C1 segment of cervical spinal cord (tissue), 14 donors: ENCODE measurements at regions not wholly inside any gene's neighbourhood (a gene's known extent, or its start where the extent isn't known, plus 50 kb on each side); places are given as distances from the start of the nearest gene placed in this dataset.

Experiments used
- DNase-seq, 14 donors: peaks; one replicate each; lab custom pipeline; 2025; lab: John Stamatoyannopoulos, UW

DNA sequence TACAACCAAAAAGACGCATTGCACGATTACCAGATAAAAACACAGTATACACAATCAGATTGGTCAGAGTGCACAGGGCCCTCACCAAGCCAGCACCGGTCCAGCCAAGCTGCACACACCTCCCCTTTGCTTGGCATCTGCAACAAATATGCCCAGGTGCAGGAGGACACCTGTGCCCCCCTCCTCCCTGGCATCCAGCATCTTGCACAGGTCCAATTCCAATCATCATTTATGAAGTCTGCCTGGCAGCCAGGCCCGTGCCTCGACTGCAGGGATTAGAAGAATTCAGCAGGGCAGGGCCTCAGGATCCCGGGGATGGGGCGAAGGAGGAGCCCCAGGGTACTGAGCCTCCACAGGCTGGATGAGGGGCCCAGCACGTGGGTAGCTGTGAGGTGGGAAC lies 302.1 kb downstream of the CTTN start:
- DNase-seq: no peak

DNA sequence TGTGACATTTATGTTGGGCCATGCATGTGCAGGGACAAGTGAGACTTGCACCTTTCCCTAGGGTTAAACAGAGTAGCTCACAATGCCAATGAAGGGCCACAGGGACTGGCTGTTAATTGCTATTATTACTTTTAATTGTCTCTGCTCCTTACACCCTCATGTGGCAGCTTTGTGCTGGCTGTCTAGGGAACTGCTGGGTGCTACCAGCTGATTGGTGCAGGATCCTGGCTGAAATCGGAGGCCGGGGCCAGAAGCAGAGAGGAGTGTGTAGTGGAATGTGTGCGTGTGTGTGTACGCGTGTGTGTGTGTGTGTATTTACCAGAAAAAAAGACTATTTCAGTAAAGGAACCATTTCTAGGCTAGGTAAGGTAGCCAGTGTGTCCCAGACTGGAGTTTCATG lies 302.5 kb downstream of the CTTN start:
- DNase-seq: no peak

DNA sequence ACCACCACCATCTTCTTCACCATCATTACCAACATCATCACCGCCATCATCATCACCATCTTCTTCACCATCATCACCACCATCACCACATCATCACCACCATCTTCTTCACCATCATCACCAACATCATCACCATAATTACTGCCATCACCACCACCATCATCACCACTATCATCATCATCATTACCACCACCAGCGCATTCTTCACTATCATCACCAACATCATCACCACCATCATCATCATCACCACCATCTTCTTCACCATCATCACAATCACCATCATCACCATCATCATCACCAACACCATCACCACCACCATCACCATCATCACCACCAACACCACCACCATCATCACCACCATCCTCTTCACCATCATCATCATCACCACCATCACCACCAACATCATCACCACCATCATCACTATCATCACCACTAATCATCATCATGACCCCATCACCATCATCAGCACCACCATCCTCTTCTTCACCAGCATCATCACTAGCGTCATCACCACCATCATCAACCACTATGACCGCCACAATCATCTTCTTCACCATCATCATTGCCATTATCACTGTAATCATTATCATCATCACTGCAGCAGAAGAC lies 303.8 kb downstream of the CTTN start:
- no peak for DNase-seq

DNA sequence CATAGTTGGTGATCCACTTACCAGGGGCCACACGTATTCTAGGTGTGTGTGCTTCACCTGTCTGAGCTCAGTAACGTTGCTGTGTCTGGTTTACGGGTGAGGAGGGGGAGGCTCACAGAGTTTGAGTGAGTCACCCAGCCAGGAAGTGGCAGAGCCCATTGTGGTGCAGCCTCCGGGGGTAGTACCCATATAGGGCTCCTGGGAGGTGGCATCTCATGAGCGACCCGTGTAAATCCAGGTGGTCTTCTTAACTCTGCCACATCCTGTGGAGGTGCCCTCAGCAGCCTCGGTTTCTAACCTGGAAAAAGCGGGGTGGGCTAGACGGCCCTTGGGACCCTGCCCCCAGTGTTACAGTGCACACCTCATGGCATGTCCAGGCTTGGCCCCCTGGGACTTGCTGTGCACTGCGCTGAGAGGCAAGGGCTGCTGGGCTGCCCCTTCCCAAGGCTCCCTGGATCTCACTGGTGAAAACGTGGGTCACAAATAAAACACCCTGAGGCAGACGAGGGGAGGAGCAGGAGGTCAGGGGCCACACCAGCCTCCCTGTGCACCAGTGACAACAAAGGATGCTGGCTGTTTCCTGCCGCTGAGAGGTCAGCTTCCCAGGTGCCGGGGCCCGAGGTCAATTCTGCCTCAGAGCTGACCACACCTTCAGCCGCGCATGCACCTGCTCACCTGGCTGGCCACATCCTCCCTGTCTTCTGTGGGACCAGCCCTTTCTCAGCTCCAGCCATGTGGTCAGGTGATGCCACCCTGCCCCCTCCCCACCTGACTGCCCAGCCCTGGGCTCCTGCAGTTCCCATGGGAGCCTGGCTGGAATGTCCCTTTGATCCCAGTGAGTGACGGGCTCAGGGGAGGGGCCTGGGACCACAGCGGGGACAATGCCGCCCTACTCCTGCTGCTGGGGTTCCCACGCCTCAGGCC lies 305.1 kb downstream of the CTTN start:
- DNase-seq: no peak

DNA sequence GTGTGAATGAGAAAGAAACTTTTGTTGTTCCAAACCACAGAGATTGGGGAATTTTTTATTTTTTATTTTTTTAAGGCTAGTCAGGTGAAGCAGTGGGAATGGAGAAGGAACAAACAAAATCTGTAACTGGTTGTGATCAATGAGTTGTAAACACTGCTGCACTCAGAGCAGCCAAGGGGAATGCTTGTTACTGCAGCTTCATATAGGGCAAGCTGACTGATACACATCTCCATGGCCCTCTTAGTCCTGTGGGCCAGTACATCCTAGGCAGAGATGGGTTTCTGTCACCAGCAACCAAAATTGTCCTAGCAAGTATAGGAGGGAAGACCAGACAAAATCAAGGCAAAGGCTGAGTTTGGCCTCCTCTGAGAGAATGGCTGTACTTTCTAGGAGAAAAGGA lies 306.8 kb downstream of the CTTN start:
- no peak for DNase-seq

DNA sequence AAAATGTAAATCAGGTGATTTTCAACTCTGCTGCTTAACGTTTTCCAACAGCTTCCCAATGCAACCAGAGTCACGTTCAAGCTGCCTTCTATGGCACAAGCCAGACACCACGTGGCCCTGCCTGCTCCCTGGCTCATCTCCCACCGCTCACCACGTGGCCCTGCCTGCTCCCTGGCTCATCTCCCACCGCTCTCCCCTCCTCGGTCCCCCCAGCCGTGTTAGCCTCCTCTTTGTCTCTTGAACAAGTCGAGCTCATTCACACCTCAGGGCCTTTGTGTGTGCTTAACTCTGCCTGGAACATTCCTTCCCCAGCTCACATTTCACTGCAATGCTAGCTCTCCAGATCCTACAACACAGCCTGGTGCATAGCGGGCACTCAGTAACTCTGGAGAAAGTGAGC lies 307.6 kb downstream of the CTTN start:
- DNase-seq: no peak

DNA sequence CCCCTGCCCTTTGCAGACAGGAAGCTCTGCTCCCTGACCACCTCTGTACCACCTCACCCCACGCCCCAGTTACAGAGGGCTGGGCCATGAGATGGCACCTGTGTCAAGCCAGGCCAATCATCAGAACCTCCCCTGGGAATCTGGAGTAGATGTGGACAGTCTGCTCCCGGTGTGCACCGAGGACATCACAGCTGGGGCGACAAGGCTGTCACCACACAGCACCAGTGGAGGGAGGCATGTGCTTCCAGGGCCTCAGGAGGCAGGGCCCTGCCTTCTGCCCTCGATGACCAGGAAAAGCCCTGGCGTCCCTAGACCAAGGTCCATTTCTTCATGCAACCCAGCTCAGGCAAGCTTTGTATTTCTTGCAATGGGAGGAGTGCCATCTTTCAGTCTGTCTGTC lies 309.5 kb downstream of the CTTN start:
- DNase-seq: no peak

DNA sequence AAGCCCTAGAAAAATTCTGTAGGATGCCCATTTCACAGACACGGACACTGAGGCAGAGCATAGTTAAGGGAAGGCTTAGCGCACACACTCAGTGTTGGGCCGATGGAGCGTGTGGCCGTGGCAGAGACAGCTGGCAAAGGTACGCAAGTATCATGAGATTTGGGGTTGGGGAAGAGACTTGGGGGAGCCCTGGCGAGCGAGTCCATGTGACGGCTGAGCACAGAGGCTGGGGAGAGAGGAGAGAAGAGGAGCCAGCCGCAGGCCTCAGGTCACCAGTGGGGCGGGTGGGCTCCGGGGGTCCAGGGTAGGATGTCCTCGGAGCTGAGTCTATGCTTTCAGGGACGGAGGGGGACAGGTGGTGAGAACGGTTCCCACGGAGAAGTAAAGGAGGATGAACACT lies 311.3 kb downstream of the CTTN start:
- DNase-seq: no peak

DNA sequence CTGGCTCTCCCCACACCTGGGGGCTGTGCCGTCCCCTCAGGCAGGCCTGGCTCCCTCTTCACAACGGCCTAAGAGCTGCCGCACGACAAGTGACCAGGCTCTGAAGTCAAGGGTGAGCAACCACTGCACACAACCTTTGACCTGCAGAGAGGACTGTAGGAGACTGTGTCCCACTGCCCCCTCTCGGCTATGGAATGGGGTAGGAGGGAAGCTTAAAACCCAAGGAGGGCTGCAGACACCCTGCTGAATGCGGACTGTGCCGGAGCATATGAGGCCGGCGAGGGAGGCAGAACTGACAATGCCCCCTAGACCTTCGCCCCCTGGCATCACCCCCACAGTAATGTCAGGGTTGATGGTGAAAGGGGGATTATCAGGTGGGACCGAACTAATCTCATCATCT lies 311.9 kb downstream of the CTTN start:
- DNase-seq: no peak

DNA sequence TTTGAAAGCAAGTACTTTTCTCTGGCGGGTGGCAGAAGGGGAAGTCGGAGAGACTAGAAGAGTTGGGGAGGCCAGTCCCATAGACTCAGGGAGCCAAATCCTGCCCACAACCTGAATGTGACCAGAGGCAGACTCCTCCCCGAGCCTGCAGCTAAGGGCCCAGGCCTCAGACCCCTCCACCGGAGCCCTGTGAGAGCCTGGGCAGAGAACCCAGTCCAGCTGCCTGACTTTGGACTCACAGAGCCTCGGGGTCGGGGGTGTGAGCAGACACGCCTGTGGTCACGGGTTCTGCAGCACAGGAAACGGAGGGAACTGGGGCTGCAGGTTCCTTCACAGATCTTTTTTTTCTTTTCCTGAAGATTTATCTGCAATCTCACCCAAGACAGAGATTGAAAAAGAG lies 312.3 kb downstream of the CTTN start:
- no peak for DNase-seq

DNA sequence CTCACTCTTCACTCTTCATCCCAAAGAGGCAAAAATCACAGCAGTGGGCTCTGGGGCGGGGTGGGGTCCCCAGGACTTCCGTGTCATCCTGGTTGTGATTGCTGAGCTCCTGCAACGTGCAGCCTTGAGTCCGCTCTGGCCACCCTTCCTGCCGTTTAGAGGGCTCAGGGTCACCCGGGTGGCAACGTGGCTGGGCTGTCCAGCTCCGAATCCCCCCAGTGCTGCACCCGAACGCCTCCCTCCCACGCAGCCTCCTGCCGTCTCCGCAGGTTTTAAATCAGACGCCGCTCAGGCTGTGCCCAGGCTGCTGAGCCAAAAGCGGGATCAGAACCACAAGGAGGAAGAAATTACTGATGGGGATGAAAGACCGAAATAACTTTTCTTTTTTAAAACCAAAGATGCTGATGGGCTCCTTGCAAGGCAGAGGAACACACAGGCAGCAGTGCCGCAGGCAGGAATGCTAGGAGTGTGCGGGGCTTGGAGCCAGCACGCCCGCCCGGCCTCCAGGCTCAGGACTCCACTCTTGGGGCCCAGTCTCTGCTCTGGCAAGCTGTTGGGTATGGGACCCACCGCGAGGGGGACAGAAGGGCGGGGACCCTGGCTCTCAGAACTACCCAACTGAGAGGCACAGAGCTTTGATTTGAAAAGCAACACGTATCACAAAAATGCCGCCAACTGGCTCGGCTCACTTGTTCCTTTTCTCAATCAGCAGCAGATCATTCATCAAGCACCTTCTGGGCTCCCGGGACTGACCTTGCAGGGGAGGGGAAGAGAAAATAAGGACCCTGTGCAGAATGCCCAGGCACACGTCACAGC lies 313.0 kb downstream of the CTTN start:
- no peak for DNase-seq

DNA sequence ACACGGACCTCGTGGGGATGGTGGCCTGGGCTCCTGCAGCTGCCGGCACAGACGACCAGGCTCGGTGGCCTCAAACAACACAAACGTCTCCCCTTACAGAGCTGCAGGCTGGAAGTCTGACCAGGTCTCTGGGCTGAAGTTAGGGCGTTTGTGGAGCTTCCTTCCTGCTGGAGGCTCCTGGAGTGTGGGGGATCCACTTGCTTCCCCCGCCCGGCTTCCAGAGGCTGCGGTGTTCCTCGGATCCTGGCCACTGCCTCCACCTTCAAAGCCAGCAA lies 313.5 kb downstream of the CTTN start:
- no peak for DNase-seq

DNA sequence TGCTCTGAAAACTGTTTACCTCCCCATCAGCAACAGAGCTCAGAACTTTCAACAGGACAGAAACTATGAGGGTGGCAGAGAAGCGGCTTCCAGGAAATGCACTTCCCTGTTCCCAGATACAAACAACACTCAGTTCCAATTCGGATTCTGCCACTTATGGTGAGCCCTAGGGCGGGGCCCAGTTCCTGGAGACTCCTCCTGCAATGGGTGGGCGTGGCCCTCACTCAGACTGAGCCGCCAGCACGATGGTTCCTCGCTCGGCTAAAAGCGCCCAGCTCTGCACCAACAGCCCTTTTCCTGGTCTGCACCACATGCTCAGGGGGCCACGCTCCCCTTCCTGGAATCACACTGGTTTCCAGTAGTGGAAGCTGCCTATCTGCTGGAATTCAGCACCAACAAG lies 314.1 kb downstream of the CTTN start:
- DNase-seq: no peak

DNA sequence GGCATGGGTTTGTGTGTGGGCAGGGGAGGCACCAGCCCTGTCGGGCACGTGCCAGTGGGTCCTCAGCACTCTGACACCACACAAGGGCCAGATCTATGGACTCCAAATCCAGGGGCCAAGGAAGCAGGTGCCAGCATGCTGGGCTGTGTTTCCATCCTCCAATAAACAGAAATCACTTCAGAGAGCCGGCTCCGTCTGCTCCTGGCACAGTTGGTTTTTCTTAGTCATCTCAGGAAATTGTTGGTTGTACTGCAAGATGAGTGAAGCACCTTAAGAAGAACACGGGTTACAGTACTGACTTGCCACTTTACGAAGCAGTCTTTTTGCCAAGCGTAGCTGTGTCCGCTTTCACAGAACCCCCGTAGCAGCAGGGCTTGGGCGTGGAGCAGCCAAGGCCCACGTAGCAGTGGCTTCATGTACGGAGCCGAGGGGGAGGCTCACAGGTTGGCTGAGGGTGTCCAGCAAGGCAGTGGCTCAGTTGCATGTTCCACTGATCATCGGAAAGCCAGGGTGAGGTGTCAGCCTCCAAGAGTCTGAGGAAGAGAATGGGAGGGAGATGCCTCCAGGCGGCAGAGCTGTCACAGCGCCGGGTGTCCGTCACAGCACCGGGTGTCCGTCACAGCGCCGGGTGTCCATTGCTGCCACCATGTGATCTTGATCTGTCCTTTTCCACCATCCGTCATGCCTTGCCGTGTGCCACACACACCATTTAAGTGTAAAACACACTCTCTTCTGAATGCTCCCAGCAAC lies 314.9 kb downstream of the CTTN start:
- DNase-seq: no peak

DNA sequence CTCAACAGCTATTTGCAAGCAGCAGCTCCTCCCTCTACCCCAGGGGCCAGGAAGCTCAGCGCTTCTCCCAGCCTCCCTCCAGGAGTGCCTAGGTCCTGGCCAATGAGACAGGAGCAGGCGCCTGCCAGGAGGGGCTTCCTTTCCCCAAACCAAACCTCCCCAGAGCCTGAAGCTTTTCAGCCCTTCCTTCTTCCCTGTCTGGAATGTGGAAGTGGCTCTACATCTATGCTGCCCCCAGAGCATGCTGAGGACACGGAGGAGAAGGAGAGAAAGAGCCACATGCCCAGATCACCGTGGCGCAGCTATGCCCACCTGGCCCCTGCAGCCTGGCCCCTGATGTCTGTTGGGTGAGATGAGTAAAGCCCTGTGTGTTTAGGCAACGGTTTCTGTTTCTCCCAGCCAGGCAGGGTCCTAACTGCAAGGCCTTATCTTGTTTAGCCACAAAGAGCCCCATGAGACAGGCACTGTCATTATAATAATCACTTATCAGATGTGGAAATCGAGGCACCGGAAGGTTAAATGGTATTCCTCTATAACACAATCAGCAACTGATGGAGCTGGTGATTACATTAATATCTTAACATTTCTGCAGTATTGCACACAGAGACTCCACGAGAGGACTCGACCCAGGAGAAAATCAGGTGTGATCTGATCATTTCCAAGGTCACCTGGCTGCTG lies 315.8 kb downstream of the CTTN start:
- no peak for DNase-seq

DNA sequence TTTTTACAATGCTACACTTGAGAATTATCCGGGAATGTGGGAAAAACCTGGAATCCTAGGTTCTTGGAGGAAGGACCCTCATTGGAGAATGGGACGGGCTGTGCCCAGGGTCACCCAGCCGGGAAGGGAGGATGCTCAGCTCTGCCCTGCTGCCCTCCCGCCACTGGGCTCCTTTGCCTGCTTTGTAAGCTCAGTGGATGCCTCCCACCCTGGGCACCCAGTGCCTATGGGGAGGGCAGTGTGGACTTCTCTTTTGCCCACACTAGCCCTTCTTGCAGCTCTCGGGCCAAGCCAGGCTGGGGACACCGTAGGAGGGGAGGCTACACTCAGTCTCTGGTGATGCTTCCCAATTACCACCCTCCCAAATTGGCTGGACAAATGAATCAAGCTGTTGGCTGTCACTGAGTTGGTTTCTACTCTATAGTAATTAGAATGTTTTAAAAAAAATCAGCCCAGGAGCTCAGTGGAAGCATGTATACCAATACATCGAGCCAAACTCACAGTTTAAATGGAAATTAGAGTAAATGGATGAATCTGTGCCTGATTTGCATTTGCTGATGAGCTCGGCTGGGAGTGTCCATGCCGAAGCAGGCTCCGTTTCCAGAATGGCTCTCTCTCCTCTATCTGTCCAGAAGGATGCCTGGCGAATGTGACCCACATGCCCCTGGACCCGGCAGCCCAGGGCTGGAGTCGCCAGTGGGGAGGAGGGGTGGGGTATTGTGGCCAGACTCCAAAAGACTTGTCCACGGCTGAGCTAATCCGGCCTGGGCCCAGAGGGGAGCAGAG lies 317.0 kb downstream of the CTTN start:
- DNase-seq: no peak

DNA sequence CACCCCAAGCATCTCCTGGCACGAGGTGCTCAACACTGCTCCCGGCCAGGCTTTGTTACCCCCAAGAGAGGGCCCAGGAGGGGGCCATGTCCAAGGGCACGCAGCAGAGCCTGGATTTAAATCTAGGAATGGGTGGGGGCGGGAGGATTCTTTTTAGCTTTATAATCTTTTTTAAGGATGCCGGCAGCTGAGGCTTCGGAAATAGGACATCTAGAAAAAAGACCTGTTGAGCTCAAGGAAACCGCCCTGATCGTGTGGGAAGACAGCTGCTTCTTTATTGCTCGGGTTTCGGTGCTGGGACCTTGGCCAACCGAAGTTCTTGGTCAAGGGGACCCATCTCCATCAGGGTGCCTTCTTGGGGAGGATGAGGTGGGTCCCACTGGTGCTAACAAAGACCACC lies 317.9 kb downstream of the CTTN start:
- DNase-seq: no peak

DNA sequence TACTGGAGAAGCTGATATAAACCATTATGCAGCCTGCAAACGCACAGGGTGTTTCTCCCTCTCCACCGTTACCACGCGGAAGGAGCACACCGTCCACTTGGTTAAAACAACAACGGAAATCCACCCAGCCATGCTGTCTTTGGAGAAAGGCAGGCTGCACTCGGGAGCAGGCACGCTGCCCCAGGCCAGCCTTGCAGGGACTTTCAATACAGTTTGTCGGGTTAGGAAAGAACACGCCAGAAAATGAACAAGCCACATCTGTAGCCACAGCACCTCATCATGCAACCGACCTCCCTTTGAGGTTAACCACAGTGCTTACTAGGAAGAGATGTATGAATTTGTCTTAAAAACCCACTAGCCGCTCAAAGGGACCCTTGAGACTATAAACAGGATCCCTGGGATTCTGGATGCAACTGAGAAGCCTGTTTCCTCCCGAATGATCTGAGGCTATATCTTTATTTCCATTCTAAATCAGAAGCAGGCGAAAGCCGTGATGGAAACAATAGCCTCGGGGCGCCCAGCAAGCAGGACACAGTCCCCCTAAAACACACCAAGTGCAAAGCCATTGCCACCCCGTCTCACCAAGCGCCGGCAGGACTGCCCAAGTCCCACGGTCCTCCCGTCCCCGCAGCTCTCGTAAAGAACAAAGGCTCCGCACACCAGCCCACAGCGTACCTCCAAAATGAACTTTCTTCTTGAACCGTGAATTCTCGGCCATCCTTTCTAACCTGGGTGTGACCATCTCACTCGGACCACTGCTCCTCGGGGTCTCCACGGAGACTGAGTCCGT lies 318.9 kb downstream of the CTTN start:
- no peak for DNase-seq

DNA sequence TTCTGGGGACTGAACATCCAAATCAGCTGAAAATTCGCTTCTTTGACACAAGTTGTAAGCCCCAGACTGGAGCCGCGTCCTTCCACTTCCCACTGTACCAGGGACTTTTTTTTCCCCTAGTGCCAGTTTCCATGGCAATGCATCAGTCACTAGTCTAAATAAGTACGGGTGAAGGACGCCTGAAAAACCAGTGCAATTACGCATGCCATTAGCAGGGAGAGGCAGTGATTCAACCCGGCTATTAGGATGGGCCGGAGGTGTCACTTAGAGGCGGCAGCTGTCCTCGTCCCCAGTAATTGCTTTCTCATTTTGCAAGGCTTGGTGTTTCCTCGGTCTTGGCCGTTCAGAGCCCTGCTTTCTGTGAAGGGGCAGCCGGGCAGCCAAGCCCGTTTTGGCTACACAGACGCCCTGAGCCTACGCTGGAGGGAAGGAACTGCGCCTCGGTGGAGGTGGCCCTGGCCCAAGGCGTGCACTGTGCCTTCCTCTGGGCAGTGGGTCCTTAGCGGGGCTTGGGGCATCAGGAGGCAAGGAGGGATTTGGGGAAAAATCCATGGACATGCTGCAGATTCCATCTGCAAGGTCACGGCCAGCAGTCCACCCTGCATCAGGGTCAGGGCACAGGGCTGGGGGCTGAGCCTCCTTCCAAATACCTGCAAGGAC lies 319.7 kb downstream of the CTTN start:
- DNase-seq: no peak
